ENCODE measurements at regions not wholly inside any gene's neighbourhood (a gene's known extent, or its start where the extent isn't known, plus 50 kb on each side); places are given as distances from the start of the nearest gene placed in this dataset.

DNA sequence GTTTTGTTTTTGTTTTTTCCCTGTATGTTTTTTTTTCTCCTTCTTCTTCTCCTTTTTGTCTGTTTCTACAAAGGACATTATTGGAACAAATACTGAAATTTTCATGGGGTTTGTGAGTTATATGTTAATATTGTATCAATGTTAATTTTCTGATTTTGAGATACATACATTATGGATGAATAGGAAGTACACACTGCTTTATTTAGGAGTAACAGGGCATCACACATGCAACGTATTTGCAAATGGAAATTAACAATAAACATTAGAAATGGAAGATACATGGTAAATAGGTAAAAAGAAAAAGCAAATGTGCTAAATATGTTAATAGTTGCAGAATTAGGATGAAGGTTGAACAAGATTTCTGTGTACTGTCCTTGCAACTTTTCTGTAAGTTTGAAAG is 477.2 kb upstream of the INTU start:
- H3K4me2 ChIP-seq (ENCODE audit: low read length), result no peak overlapping the region
- no peak overlapping the region for H3K4me3 ChIP-seq (ENCODE audit: low read length)
- no peaks in the 10 kb centered on the region for H3F3A ChIP-seq (ENCODE audit: control insufficient read depth, insufficient read depth)
- no peaks in the 10 kb centered on the region for H4K20me1 ChIP-seq (ENCODE audit: control insufficient read depth, insufficient read depth, low read depth, low read length)
- no peaks in the 10 kb centered on the region for H3K9me2 ChIP-seq (replicated peaks; ENCODE audit: control insufficient read depth, low read length)
- TF ChIP-seq EZH2phosphoT487 (IDR thresholded peaks at IDR 0.05; ENCODE audit: borderline replicate concordance, low read length), result no peak
- TF ChIP-seq, protein P1, sequence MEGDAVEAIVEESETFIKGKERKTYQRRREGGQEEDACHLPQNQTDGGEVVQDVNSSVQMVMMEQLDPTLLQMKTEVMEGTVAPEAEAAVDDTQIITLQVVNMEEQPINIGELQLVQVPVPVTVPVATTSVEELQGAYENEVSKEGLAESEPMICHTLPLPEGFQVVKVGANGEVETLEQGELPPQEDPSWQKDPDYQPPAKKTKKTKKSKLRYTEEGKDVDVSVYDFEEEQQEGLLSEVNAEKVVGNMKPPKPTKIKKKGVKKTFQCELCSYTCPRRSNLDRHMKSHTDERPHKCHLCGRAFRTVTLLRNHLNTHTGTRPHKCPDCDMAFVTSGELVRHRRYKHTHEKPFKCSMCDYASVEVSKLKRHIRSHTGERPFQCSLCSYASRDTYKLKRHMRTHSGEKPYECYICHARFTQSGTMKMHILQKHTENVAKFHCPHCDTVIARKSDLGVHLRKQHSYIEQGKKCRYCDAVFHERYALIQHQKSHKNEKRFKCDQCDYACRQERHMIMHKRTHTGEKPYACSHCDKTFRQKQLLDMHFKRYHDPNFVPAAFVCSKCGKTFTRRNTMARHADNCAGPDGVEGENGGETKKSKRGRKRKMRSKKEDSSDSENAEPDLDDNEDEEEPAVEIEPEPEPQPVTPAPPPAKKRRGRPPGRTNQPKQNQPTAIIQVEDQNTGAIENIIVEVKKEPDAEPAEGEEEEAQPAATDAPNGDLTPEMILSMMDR (IDR thresholded peaks at IDR 0.05; ENCODE audit: low read depth, low read length, poor library complexity, severe bottlenecking), result no peak
- H3K4me1 ChIP-seq (ENCODE audit: control insufficient read depth, low read length), result no peaks in the 10 kb centered on the region
- no peaks in the 10 kb centered on the region for H3K9me3 ChIP-seq (ENCODE audit: control insufficient read depth, insufficient read depth, low read length)
- no peaks in the 10 kb centered on the region for H3K36me3 ChIP-seq (ENCODE audit: control insufficient read depth, low read length)
- H3K27me3 ChIP-seq (ENCODE audit: control insufficient read depth, low read length), result no peaks in the 10 kb centered on the region
- H3K27ac ChIP-seq (ENCODE audit: low read depth, low read length), result no peak overlapping the region
- H3K79me2 ChIP-seq (ENCODE audit: control insufficient read depth, low read length), result no peaks in the 10 kb centered on the region

DNA sequence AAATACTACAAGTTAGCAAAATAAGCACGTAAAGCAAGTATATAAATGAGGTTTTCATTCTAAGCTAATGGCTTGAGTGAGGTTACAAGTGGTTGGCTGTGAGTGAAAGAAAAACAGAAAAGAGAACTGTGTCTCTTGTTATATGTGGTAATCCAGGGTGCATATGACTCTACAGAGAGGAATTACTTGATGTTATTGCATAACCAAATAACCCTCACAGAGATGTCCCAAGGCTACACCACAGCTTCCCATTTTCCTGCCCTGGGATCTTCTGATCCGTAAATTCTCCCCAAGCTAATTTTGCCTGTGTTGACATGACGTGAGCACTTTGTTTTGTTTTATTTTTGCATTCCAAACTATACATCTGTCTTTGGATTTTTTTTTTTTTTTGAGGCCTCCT is 470.0 kb upstream of the INTU start:
- Histone ChIP-seq H3K4me1 (ENCODE audit: control insufficient read depth, low read length) (no peaks in the 10 kb centered on the region), H3K4me2 (ENCODE audit: low read length) (no peak overlapping the region), H3F3A (ENCODE audit: control insufficient read depth, insufficient read depth) (no peaks in the 10 kb centered on the region), H3K27ac (ENCODE audit: low read depth, low read length) (no peak overlapping the region), H3K36me3 (ENCODE audit: control insufficient read depth, low read length) (no peaks in the 10 kb centered on the region), H4K20me1 (ENCODE audit: control insufficient read depth, insufficient read depth, low read depth, low read length) (no peaks in the 10 kb centered on the region), H3K27me3 (ENCODE audit: control insufficient read depth, low read length) (no peaks in the 10 kb centered on the region), H3K9me2 (replicated peaks; ENCODE audit: control insufficient read depth, low read length) (no peaks in the 10 kb centered on the region), H3K4me3 (ENCODE audit: low read length) (no peak overlapping the region), H3K9me3 (ENCODE audit: control insufficient read depth, insufficient read depth, low read length) (no peaks in the 10 kb centered on the region), H3K79me2 (ENCODE audit: control insufficient read depth, low read length) (no peaks in the 10 kb centered on the region)
- TF ChIP-seq, protein P1 (IDR thresholded peaks at IDR 0.05; ENCODE audit: low read depth, low read length, poor library complexity, severe bottlenecking), result no peak
- no peak for TF ChIP-seq EZH2phosphoT487 (IDR thresholded peaks at IDR 0.05; ENCODE audit: borderline replicate concordance, low read length)

DNA sequence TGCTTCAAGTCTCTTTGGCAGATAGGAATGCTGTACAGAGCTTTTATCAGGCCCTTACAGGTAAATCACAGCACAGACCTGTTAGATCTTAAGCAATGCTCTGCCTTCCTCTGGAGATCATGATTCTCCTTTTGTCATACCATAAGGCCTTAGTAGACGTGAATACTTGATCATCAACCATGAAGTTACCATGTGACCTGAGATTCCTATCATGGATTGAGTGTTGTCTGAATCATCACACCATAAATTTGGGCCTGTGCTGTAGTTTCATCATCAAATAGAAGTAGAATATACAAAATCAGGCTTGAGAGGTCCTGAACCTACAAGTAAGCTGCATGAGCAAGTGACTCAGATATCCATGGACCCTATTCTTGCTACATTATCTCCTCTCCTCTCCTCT is 466.8 kb upstream of the INTU start:
- no peaks in the 10 kb centered on the region for H4K20me1 ChIP-seq (ENCODE audit: control insufficient read depth, insufficient read depth, low read depth, low read length)

More for the DNA sequence above, 466.8 kb upstream of the INTU start:
- no peak overlapping the region for H3K4me3 ChIP-seq (ENCODE audit: low read length)
- H3K27ac ChIP-seq (ENCODE audit: low read depth, low read length), result no peak overlapping the region
- no peak overlapping the region for H3K4me2 ChIP-seq (ENCODE audit: low read length)
- no peaks in the 10 kb centered on the region for H3K9me3 ChIP-seq (ENCODE audit: control insufficient read depth, insufficient read depth, low read length)
- TF ChIP-seq EZH2phosphoT487 (IDR thresholded peaks at IDR 0.05; ENCODE audit: borderline replicate concordance, low read length), result no peak
- TF ChIP-seq, protein P1 (IDR thresholded peaks at IDR 0.05; ENCODE audit: low read depth, low read length, poor library complexity, severe bottlenecking), result no peak
- no peaks in the 10 kb centered on the region for H3K4me1 ChIP-seq (ENCODE audit: control insufficient read depth, low read length)
- no peaks in the 10 kb centered on the region for H3K79me2 ChIP-seq (ENCODE audit: control insufficient read depth, low read length)
- no peaks in the 10 kb centered on the region for H3K27me3 ChIP-seq (ENCODE audit: control insufficient read depth, low read length)
- H3K36me3 ChIP-seq (ENCODE audit: control insufficient read depth, low read length), result no peaks in the 10 kb centered on the region
- H3K9me2 ChIP-seq (replicated peaks; ENCODE audit: control insufficient read depth, low read length), result no peaks in the 10 kb centered on the region
- no peaks in the 10 kb centered on the region for H3F3A ChIP-seq (ENCODE audit: control insufficient read depth, insufficient read depth)
